GM21786 (cell line): ENCODE measurements at regions not wholly inside any gene's neighbourhood (a gene's known extent, or its start where the extent isn't known, plus 50 kb on each side); places are given as distances from the start of the nearest gene placed in this dataset.

Experiments
- ATAC-seq: cut with Tn5 transposase; IDR thresholded peaks from one replicate; pipeline ENCODE4 v1.9.1; 2021; ENCODE audit not compliant: unreplicated experiment

- ATAC-seq: no peak
These were observed 175.3 kb downstream of the ABHD5 start for GRCh38 chr3:43865887-43866528.

- ATAC-seq: no peak
These were observed 176.0 kb downstream of the ABHD5 start for GRCh38 chr3:43866529-43867353.

DNA sequence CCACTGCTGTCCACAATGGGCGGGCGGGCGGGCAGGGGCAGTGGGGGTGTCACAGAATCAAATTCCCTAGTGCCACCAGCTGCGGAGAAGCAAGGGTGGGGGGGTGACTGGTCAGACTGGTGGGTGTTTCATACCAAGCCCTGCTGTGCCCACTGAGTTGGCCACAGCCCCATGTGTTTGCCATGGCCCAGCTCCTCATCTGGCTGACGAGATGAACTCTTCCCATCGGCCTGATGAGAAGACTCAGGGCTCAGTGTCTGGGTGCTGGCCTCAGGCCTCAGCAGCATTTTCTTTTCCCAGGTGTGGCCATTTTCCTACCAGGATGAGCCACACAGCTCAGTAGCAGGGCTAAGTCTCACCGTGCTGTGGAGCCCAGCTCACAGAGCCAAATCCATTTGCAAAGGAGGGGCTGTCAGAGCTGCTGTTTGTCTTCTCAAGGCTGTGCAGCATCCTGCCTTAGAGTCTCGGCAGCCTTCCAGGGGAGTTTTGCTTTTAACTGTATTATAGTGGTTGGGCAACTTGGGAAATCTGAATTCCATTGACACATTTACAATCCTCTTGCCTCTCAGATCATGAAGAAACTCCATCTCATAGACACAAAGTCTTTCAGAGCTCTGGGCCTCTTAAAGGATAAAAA is 176.8 kb downstream of the ABHD5 start:
- ATAC-seq: no peak

DNA sequence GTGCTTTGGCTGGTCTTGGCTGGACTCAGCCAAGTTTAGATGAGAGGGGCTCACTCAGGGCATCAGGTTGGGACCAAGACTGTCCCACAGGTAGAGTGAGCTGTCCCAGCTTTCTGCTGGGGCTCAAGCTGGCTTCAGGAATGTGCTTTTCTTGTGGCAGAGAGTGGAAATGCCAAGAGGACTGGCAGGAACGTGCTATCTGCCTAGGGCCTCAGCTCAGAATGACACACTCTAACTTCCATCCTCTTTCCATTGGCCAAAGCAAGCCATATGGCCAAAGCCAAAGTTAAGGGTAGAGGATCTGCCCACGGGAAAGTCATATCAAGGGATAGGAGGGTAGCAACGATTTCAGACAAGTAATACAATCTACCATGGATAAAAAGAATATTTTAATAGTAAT is 178.8 kb downstream of the ABHD5 start:
- no peak for ATAC-seq

- ATAC-seq: no peak
These were observed 179.4 kb downstream of the ABHD5 start for GRCh38 chr3:43870120-43870519.

- no peak for ATAC-seq
These were observed 180.3 kb downstream of the ABHD5 start for GRCh38 chr3:43870844-43871626.

GRCh38 chr3:43871627-43872245 is 181.0 kb downstream of the ABHD5 start:
- ATAC-seq: no peak

DNA sequence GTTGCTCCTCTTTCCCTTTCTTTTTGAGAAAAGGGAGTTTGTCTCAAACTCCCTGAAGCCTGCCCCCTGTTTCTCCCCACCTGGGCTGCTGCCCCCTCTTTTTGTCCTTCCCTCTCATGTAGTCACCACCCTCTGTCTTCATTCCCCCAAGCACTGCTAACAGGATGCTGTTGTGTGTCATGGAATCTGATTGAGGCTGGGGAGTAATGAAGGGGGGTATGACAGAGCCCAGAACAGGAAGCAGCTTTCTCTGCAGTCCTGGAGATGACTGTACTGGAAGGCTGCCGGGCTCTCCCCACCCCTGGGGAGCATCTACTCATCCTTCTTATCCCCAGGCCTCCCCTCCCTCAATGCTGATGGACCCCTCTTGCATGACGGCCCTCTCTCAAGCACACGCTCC is 181.6 kb downstream of the ABHD5 start:
- no peak for ATAC-seq

GRCh38 chr3:43872901-43873300 is 182.2 kb downstream of the ABHD5 start:
- no peak for ATAC-seq

DNA sequence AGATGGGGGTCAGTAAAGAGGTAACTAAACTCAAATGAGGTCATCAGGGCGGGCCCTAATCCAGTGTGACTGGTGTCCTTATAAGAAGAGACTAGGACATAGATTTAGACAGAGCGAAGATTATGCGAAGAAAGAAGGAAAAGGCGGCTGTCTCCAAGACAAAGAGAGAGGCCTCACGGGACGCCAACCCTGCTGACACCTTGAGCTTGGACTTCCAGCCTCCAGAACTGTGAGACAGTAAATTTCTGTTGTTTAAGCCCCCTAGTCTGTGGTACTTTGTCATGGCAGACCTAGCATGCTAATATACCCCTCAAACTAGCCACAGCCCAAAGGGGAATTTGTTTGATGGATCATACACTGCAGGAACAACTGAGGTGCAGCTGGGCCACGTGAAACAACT is 183.0 kb downstream of the ABHD5 start:
- no peak for ATAC-seq

- ATAC-seq: no peak
These were observed 183.6 kb downstream of the ABHD5 start for GRCh38 chr3:43874290-43874689.

- no peak for ATAC-seq
These were observed 184.0 kb downstream of the ABHD5 start for GRCh38 chr3:43874731-43875130.

DNA sequence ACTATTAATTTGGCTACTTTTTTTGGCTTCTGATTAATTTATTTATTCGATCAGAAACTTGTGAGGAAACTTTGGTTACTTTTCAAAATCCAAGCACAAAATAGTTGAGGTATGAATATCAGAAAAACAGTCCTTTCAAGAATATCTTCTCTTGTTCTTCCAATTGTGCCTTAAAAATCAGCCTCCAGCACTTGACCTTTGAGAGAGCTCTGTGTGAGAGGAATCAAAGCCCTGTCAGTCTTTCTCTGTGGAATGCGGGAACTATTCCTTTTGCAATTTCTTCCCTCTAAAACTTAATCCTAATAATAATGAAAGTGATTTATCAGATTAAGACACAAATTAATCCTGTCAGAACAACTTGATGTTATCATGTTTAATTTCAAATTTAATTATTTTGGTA is 185.9 kb downstream of the ABHD5 start:
- ATAC-seq: no peak

DNA sequence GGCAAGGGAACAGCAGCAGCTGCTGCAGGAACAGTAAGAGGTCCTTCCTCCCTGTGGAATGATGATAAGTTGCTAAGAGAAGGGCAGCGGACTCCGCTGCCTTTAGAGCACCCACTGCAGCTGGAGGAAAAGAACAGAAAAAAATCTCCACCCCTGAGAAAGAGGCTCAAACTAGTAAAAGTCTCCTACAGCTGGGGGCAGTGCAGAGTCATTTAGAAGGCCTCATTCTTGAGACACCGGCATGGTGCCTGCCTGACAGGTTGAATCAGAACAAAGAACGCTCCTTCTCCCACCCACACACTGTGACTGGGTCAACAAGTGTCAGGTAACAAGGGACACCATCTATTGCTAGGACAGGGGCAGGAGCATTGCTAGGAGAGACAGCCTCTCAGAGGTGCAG is 188.4 kb downstream of the ABHD5 start:
- ATAC-seq: no peak

- ATAC-seq: no peak
These were observed 192.4 kb downstream of the ABHD5 start for GRCh38 chr3:43882976-43883680.

DNA sequence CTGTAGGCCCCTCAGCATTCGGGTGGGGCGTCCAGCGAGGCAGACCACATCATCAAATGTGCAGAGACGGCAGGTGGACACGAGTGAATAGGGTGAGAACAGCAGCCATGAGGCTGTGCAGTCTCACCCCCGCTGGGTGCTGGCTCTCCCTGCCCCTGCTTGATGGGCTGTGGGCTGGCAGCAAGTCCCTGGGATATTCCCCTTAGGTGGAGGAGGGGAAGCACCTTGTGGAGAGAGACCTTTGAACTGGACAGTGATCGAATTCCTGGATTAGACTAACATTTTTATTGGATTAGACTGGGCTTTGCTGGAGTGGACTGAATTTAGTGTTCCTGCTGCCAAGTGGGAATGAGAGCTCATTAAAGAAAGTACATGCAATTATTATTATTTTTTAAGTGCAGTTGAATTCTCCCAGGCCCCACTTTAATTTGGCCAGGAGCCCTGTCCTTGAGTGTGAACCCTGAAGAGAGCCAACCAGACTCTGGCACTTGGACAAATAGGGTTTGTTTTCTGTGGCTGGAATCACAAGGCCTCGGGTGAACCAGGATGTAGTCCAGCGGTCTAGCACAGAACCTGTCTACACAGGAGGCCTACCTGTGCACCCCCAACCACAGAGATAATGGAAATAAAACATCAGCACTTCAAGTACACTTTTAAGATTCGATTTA is 193.1 kb downstream of the ABHD5 start:
- ATAC-seq: no peak

DNA sequence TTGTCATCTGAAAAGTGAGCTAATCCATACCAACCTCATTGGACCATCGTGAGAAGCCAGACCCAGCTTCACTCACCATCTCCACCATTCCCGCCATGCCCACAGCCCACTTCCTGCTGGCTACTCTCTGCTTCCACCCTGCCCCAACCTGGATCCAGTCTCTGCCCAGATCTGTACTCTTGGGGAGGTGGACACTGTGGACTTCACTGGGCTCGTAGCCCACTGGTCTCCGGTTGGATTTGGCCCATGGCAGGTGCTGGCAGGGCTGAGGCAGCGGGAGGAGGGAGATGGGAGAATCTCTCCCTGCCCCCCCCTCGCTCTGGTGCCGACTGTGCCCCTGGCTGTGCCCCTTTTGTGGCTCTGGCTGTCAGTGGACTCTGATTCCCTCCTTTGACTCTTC is 193.8 kb downstream of the ABHD5 start:
- no peak for ATAC-seq

DNA sequence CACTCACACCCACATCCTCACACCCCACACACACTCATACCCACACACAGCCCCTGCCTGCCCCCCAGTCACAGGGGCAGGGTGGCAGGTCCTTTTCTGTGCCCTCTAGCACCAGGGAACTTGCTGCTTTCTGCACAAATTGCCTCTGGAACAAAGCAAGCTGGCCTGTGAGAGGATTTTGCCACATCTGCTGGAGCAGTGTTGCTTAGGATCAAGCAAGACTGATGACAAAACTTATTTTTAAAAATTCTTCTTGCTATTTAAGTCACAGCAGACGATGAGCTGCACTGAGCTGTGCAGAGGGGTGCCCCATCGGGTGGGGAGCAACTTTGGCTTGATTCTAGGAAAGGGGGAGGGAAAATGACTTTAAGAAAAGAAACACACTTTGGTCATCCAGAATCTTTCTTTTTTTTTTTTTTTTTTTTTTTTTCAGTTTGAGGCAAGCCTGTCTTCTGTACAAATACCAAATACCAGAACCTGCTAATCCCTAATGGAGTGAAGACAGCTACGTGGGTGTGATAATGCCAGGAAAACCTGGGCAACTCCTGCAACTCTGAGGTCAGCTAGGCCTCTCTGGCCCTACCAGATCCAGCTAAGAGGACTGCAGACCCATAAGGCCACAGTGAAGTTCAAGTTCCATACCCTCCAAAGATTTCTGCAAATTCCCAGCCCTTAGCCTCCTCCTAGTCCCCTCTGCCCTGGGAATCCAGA is 195.3 kb downstream of the ABHD5 start:
- no peak for ATAC-seq

DNA sequence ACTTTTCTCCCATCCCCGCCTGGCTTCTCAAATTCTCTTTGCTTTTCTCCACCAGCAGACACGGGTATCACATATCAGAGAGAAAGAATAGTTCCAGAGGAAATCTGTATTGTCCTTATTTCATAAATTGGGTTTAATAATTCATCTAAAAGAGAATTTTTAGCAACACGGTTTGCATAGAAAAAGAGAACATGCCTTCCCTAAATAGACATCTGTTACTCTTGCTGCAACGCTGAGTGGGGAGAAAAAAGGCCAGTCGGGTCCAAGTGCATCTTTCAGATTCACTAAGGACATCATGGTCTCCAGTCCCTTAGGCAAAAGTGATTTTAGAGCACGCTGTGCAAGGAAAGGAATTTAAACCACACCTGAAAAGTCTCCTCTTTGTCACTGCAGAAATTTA is 201.3 kb downstream of the ABHD5 start:
- ATAC-seq: no peak
